Astrocyte of the cerebellum (primary cell): ENCODE measurements at regions not wholly inside any gene's neighbourhood (a gene's known extent, or its start where the extent isn't known, plus 50 kb on each side); places are given as distances from the start of the nearest gene placed in this dataset.

Experiments
- DNase-seq: peaks from one replicate; pipeline ENCODE4 v3.0.0-alpha.2; 2011; ENCODE audit warnings: low read depth
- H3K4me3 ChIP-seq: 2 replicates; pipeline ENCODE4 v1.5.1; 2011; ENCODE audit warnings: mild to moderate bottlenecking, low read depth, low read length, moderate library complexity
- CTCF ChIP-seq: IDR thresholded peaks from 2 replicates; pipeline ENCODE4 v1.5.1; 2012; ENCODE audit warnings: low read length, low read depth, moderate library complexity, mild to moderate bottlenecking; ENCODE audit errors: missing control alignments
- in situ Hi-C: cut with HindIII; loops from 2 replicates; pipeline ENCODE4 v1.10.0; 2017; ENCODE audit warnings: low sequenced_read_pairs

DNA sequence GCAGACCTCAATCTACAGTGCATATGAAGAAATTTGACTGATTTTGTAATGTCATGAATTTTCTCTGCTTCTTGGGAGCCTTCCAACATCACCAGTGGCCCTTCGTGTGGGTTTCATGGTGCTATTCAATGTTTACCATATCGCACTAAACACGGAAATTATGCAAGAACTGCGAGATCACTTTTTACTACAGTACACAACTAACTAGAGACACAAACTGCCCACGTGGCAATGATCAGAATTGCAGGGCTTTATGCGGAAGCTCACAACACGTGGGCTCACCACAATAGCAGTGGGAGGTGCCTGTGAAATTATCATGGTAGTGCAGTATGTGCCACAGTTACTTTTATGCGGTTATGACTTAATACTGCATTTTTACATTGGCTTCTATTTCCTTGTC is 449.7 kb upstream of the KLF6 start:
- TF ChIP-seq CTCF: no peak
- in situ Hi-C loops: loop anchor here (25.0 kb wide), 1 partner anchor 422 kb away; no protein-coding TSS in a partner anchor
- H3K4me3 ChIP-seq: no peak overlapping the region
- no peak for DNase-seq

DNA sequence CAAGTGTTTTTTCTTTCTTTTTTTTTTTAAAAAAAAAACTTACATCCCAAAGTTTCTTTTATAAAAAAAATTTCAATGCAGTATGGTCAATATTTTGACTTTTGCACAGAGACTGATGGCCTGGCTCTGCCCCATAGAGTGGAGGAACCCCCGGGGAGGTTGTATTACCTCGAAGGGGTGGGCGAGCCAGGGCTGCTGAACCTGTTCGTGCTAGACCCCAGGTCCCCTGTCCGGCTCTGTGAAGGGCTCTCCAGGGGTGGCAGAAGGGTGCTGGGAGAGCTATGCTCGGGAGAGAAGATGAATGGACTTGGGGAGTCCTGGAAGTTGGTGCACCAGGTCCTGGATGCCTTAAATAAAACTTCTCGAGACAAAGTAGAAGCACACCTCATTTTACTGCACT is 446.4 kb upstream of the KLF6 start:
- H3K4me3 ChIP-seq: no peak overlapping the region
- no peak for DNase-seq
- no peak for TF ChIP-seq CTCF
- in situ Hi-C loops: loop anchor here (25.0 kb wide), 1 partner anchor 419 kb away; no protein-coding TSS in a partner anchor

GRCh38 chr10:4230036-4230435 is 445.0 kb upstream of the KLF6 start:
- no peak for TF ChIP-seq CTCF
- DNase-seq: no peak

GRCh38 chr10:4229106-4229505 is 444.1 kb upstream of the KLF6 start:
- H3K4me3 ChIP-seq: no peak overlapping the region
- in situ Hi-C loops: loop anchor here (25.0 kb wide), 1 partner anchor 417 kb away; no protein-coding TSS in a partner anchor
- no peak for TF ChIP-seq CTCF
- DNase-seq: no peak

More at GRCh38 chr10:4230036-4230435, 445.0 kb upstream of the KLF6 start:
- no peak overlapping the region for H3K4me3 ChIP-seq
- in situ Hi-C loops: loop anchor here (25.0 kb wide), 1 partner anchor 418 kb away; no protein-coding TSS in a partner anchor

GRCh38 chr10:4227586-4227985 is 442.6 kb upstream of the KLF6 start:
- in situ Hi-C loops: loop anchor here (25.0 kb wide), 1 partner anchor 415 kb away; no protein-coding TSS in a partner anchor
- no peak overlapping the region for H3K4me3 ChIP-seq
- no peak for DNase-seq
- no peak for TF ChIP-seq CTCF

GRCh38 chr10:4226941-4227540 is 442.0 kb upstream of the KLF6 start:
- DNase-seq: no peak
- in situ Hi-C loops: loop anchor here (25.0 kb wide), 1 partner anchor 415 kb away; no protein-coding TSS in a partner anchor

More at GRCh38 chr10:4226941-4227540, 442.0 kb upstream of the KLF6 start:
- TF ChIP-seq CTCF: no peak
- no peak overlapping the region for H3K4me3 ChIP-seq
